Sigmoid colon (tissue), 4 donors: ENCODE measurements at regions not wholly inside any gene's neighbourhood (a gene's known extent, or its start where the extent isn't known, plus 50 kb on each side); places are given as distances from the start of the nearest gene placed in this dataset.

Experiments
- EP300 ChIP-seq, 4 donors: sonication (generic); formaldehyde crosslinking; IDR thresholded peaks; one replicate each; pipeline ENCODE4 v1.6.1; 2017; ENCODE audit warnings: antibody characterized with exemption in 4 of 4
- POLR2AphosphoS5 ChIP-seq, 4 donors: sonication (generic); formaldehyde crosslinking; IDR thresholded peaks; one replicate each; pipeline ENCODE4 v1.6.1; 2017; ENCODE audit warnings: antibody characterized with exemption in 4 of 4
- TF ChIP-seq, protein P1 (sequence below), 4 experiments: fragments of 450-650 bp in 3 of 4; fragments of 200-600 bp in 1 of 4; IDR thresholded peaks; one replicate each; pipeline ENCODE4 v1.5.1; 2016 to 2019; ENCODE audit warnings: antibody characterized with exemption in 4 of 4, mild to moderate bottlenecking in 3 of 4, moderate library complexity in 2 of 4

DNA sequence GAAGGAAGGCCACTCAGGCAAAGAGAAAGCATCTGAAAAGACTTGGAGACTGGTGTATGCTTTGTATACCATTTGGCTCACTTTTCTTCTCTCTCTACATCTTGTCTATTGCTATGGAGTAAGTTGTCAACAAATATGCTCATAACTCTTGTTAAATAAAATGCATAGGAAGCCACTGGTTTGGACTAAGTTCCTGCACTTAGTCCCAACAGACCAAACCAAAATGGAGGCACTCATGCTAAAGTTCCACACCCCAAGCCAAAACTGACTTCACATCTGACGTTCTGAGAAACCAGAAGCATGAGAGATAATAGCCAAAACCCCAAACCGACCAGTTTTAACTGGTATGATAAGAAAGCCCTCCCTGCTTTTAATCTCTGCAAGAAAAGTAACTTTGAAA, 135.3 kb upstream of the LYPLAL1 start:
- TF ChIP-seq, protein P1, sequence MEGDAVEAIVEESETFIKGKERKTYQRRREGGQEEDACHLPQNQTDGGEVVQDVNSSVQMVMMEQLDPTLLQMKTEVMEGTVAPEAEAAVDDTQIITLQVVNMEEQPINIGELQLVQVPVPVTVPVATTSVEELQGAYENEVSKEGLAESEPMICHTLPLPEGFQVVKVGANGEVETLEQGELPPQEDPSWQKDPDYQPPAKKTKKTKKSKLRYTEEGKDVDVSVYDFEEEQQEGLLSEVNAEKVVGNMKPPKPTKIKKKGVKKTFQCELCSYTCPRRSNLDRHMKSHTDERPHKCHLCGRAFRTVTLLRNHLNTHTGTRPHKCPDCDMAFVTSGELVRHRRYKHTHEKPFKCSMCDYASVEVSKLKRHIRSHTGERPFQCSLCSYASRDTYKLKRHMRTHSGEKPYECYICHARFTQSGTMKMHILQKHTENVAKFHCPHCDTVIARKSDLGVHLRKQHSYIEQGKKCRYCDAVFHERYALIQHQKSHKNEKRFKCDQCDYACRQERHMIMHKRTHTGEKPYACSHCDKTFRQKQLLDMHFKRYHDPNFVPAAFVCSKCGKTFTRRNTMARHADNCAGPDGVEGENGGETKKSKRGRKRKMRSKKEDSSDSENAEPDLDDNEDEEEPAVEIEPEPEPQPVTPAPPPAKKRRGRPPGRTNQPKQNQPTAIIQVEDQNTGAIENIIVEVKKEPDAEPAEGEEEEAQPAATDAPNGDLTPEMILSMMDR (IDR thresholded peaks at IDR 0.05), result no peak
- TF ChIP-seq EP300 (IDR thresholded peaks at IDR 0.05), result no peak
- TF ChIP-seq POLR2AphosphoS5 (IDR thresholded peaks at IDR 0.05), result no peak
